ENCODE measurements at regions not wholly inside any gene's neighbourhood (a gene's known extent, or its start where the extent isn't known, plus 50 kb on each side); places are given as distances from the start of the nearest gene placed in this dataset.

GRCh38 chr11:31997955-31998354 is 92.9 kb upstream of the RCN1 start:
- DNase-seq = no peak

GRCh38 chr11:31996159-31996881 is 94.6 kb upstream of the RCN1 start:
- DNase-seq = no peak

GRCh38 chr11:31995525-31996094 is 95.3 kb upstream of the RCN1 start:
- peak in 1 of 14 donors; percentile 72 for DNase-seq

- DNase-seq = peak in 2 of 14 donors; percentile 5 to 32
These were observed 95.8 kb upstream of the RCN1 start for GRCh38 chr11:31995032-31995431.

GRCh38 chr11:31987118-31988005 is 103.5 kb upstream of the RCN1 start:
- peak in 2 of 14 donors; percentile 3 to 34 for DNase-seq

GRCh38 chr11:31986201-31986889 is 104.5 kb upstream of the RCN1 start:
- peak in 10 of 14 donors; percentile 6 to 88 (median 26) for DNase-seq

GRCh38 chr11:31981457-31981856 is 109.4 kb upstream of the RCN1 start:
- no peak for DNase-seq

GRCh38 chr11:31977343-31977742 is 113.5 kb upstream of the RCN1 start:
- no peak for DNase-seq

GRCh38 chr11:31974366-31975136 is 116.3 kb upstream of the RCN1 start:
- DNase-seq = no peak

GRCh38 chr11:31973172-31973571 is 117.7 kb upstream of the RCN1 start:
- no peak for DNase-seq

- no peak for DNase-seq
These were observed 118.3 kb upstream of the RCN1 start for GRCh38 chr11:31972623-31973022.

GRCh38 chr11:31969359-31969702 is 121.5 kb upstream of the RCN1 start:
- peak in 1 of 14 donors; percentile 56 for DNase-seq

- DNase-seq = peak in 1 of 14 donors; percentile 56
These were observed 122.2 kb upstream of the RCN1 start for GRCh38 chr11:31968461-31969358.

- no peak for DNase-seq
These were observed 123.3 kb upstream of the RCN1 start for GRCh38 chr11:31967404-31968130.

- DNase-seq = no peak
These were observed 124.0 kb upstream of the RCN1 start for GRCh38 chr11:31966846-31967245.

GRCh38 chr11:31964181-31964580 is 126.7 kb upstream of the RCN1 start:
- DNase-seq = no peak

- no peak for DNase-seq
These were observed 130.7 kb upstream of the RCN1 start for GRCh38 chr11:31960126-31960525.

- DNase-seq = no peak
These were observed 131.2 kb upstream of the RCN1 start for GRCh38 chr11:31959716-31960115.

- peak in 11 of 14 donors; percentile 2 to 65 (median 31) for DNase-seq
These were observed 132.7 kb upstream of the RCN1 start for GRCh38 chr11:31958076-31958735.

- no peak for DNase-seq
These were observed 133.2 kb upstream of the RCN1 start for GRCh38 chr11:31957674-31958073.
